HL-60 (cell line): ENCODE measurements at regions not wholly inside any gene's neighbourhood (a gene's known extent, or its start where the extent isn't known, plus 50 kb on each side); places are given as distances from the start of the nearest gene placed in this dataset.

ENCODE experiments used
- DNase-seq, 2 experiments: peaks; one replicate each; pipeline ENCODE4 v3.0.0-alpha.2; 2010 to 2020; ENCODE audit warnings: low read depth in 1 of 2, low spot score in 1 of 2
- H3K27ac ChIP-seq: fragments of 250-450 bp; sonication (Bioruptor Pico); replicated peaks from 2 replicates; pipeline ENCODE4 v1.5.1; 2020; ENCODE audit warnings: mild to moderate bottlenecking, moderate library complexity
- H3K27me3 ChIP-seq: fragments of 250-450 bp; sonication (Bioruptor Pico); 2 replicates; pipeline ENCODE4 v1.5.1; 2021; ENCODE audit warnings: mild to moderate bottlenecking, moderate library complexity; ENCODE audit not compliant: insufficient read depth, poor library complexity, severe bottlenecking
- H3K4me3 ChIP-seq: replicated peaks from 2 replicates; pipeline ENCODE4 v1.5.1; 2011; ENCODE audit warnings: mild to moderate bottlenecking, control low read depth, low read length; ENCODE audit not compliant: insufficient read depth
- GABPA ChIP-seq: IDR thresholded peaks from 2 replicates; pipeline ENCODE4 v1.6.1; 2012; ENCODE audit warnings: low read depth
- POLR2AphosphoS5 ChIP-seq: IDR thresholded peaks from 2 replicates; pipeline ENCODE4 v1.6.1; 2012; ENCODE audit warnings: low read depth
- REST ChIP-seq: IDR thresholded peaks from 2 replicates; pipeline ENCODE4 v1.6.1; 2012; ENCODE audit warnings: low read depth; ENCODE audit not compliant: insufficient replicate concordance
- SPI1 ChIP-seq: IDR thresholded peaks from 2 replicates; pipeline ENCODE4 v1.6.1; 2012; ENCODE audit warnings: low read depth, mild to moderate bottlenecking, borderline replicate concordance
- TF ChIP-seq, protein P1 (sequence below): IDR thresholded peaks from one replicate; pipeline ENCODE4 v1.5.1; 2011; ENCODE audit warnings: low read length, control low read depth, inconsistent platforms; ENCODE audit not compliant: insufficient read depth

DNA sequence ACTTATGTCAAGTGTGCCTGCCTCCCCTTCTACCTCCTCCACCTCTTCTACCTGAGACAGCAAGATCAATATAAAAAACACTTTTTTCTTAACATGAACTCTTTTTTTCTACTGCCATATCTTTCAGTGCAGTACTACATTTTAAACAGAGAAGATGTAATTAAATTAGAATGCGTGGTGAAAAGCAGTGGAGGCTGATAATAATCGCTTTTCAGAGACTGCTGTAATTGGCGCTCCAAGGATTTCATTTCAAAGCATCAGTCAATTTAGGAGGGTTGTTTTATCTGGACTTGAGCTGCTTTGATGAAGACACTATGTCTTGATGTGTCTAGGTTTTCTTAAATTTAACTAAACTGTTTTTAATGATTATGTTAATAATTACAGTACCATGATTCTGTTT is 85.3 kb upstream of the CRBN start:
- no peaks in the 10 kb centered on the region for H3K27me3 ChIP-seq
- TF ChIP-seq GABPA, result no peak
- no peak for TF ChIP-seq SPI1
- TF ChIP-seq, protein P1, sequence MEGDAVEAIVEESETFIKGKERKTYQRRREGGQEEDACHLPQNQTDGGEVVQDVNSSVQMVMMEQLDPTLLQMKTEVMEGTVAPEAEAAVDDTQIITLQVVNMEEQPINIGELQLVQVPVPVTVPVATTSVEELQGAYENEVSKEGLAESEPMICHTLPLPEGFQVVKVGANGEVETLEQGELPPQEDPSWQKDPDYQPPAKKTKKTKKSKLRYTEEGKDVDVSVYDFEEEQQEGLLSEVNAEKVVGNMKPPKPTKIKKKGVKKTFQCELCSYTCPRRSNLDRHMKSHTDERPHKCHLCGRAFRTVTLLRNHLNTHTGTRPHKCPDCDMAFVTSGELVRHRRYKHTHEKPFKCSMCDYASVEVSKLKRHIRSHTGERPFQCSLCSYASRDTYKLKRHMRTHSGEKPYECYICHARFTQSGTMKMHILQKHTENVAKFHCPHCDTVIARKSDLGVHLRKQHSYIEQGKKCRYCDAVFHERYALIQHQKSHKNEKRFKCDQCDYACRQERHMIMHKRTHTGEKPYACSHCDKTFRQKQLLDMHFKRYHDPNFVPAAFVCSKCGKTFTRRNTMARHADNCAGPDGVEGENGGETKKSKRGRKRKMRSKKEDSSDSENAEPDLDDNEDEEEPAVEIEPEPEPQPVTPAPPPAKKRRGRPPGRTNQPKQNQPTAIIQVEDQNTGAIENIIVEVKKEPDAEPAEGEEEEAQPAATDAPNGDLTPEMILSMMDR, result no peak
- no peak for TF ChIP-seq REST
- TF ChIP-seq POLR2AphosphoS5, result no peak
- no peak overlapping the region for H3K4me3 ChIP-seq
- H3K27ac ChIP-seq, result no peak overlapping the region
- no peak for DNase-seq

GRCh38 chr3:3260870-3261269 is 81.4 kb upstream of the CRBN start:
- H3K27ac ChIP-seq, result no peak overlapping the region
- no peak for TF ChIP-seq POLR2AphosphoS5
- TF ChIP-seq REST, result no peak
- no peaks in the 10 kb centered on the region for H3K27me3 ChIP-seq
- no peak for DNase-seq
- no peak overlapping the region for H3K4me3 ChIP-seq

- Histone ChIP-seq H3K27me3 (no peaks in the 10 kb centered on the region), H3K4me3 (no peak overlapping the region), H3K27ac (no peak overlapping the region)
- TF ChIP-seq GABPA, result no peak
- no peak for TF ChIP-seq POLR2AphosphoS5
- TF ChIP-seq SPI1, result no peak
- TF ChIP-seq, protein P1, result no peak
- no peak for TF ChIP-seq REST
- DNase-seq, result no peak
Observed at GRCh38 chr3:3259181-3259580, 79.7 kb upstream of the CRBN start.

- Histone ChIP-seq H3K27me3 (no peaks in the 10 kb centered on the region), H3K27ac (no peak overlapping the region), H3K4me3 (no peak overlapping the region)
- no peak for TF ChIP-seq REST
- TF ChIP-seq, protein P1, result no peak
- TF ChIP-seq POLR2AphosphoS5, result no peak
- no peak for TF ChIP-seq GABPA
- TF ChIP-seq SPI1, result no peak
- DNase-seq, result no peak
Observed at GRCh38 chr3:3258281-3258680, 78.8 kb upstream of the CRBN start.
